ENCODE measurements at regions not wholly inside any gene's neighbourhood (a gene's known extent, or its start where the extent isn't known, plus 50 kb on each side); places are given as distances from the start of the nearest gene placed in this dataset.

GRCh38 chr10:88060762-88061161, 197.3 kb downstream of the PTEN start:
- DNase-seq, result no peak

DNA sequence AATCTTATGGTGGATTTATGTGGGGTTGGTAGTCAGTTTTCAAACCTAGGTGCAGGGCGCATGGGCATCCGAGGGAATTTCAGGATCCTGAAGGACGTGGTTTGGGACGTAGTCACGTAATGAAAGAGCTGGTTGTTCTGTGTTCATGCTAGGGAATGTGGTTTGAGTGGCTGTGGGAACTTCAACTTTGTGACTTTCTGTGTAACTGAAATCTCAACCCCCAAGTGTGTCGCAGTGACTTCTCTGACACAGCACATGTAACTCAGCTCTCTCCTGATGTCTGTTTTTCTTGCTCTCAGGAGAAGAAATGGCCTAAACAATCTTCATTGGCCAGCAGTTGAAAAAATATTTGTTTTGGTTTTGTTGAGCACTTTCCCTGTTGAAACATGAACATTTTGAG, 199.0 kb downstream of the PTEN start:
- DNase-seq, result no peak

DNA sequence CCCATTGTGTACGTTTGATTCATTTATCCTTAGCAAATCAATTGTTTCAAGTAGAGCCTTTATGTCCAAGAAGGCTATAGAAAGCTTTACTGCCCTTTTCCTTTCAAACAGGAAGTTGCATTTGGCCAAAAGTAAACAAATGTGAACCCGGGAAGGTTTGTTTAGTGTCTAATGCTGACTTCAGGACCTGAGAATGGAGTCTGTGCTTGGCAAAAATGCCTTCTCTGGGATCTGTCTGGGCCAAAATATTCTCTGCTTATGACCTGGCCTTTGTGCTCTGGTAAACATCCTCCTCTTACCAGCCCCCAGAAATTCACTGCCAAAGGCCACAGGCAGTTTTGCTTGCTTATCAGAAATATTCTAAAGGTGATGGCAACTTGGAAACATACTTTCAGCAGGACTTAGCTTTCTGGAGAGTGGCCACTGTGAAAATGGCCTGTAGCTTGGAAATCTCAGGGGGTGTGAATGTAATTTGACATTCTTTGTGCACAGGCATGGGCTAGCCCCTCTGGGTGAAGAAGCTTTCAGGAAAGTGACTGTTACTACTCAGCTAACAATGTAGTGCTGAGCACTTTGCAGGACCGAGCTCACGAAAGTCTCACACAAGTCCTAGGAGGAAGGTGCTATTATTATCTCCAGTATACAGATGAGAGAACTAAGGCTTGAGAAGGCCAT, 199.5 kb downstream of the PTEN start:
- peak; percentile 39 for DNase-seq

DNA sequence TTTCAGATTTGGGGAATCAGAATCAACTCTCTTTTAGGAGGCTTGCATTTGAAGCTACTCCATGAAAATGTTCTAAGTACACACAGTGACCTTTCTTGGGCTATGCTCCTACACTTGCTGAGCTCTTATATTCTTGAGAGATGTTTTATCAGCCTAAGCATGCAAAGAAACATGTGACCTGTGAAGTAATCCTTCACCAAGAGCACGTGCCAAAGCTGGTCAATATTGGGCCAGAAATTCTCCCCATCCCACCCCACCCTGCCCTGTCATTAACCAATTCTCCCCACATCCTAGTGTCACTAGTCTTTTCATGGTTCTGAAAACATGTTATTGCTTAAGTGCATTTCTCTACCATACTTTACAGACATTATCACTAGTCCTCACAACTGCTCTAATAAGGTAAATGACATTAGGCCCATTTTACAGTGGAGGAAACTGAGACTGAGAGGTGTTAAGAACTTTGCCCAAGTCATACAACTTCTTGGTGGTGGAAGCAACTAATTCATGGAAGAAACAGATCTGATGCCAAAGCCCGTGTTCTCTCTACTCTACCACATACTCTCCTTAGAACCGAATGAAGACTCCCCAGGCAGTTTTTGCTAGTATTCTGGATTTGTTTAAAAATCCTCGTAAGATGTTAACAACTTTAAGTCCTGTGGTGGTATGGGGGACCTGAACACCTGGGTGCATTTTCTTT, 200.6 kb downstream of the PTEN start:
- DNase-seq, result no peak

- peak; percentile 64 for DNase-seq
These were observed 201.4 kb downstream of the PTEN start for GRCh38 chr10:88064608-88065382.

- DNase-seq, result no peak
These were observed 202.1 kb downstream of the PTEN start for GRCh38 chr10:88065383-88066049.

DNA sequence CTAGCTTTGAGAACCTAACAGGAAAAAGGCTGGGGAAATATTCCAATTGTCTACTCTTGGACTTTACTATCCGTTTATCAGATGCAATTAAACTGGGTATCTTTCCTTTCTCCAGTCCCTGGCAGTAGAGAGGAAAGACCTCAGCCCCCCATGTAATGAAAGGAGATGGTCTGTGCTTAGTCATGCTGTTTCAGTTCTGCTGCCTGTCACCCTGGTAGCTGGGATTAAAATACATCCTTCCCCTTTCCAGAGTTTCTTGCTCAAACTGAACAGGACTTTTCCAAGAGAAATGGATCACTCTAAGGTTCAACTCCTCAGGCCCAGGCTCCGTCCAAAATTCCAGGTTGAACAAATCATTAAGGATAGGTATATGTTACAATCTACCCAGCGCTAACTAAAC, 202.9 kb downstream of the PTEN start:
- no peak for DNase-seq

- DNase-seq, result no peak
These were observed 203.5 kb downstream of the PTEN start for GRCh38 chr10:88066876-88067275.

DNA sequence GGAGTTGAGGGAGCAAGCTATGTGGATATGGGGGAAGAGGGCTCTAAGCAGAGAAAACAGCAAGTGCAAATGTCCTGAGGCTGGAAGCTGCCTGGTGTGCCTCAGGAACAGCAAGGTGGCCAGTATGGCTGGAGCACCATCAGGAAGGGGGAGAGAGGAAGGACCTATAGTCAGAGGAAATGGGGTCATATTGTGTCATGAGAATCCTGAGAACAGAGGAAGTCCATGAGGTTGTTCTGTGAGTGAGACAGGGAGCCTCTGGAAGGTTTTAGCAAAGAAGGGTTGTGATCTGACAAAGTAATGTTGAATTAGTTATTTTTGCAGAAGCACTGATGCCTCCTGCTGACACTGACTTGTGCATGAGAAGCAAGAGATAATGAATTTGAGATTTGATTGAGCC, 204.3 kb downstream of the PTEN start:
- DNase-seq, result no peak

- DNase-seq, result no peak
These were observed 205.9 kb downstream of the PTEN start for GRCh38 chr10:88069338-88069737.

- no peak for DNase-seq
These were observed 206.9 kb downstream of the PTEN start for GRCh38 chr10:88070080-88070880.

GRCh38 chr10:88071879-88072278, 208.5 kb downstream of the PTEN start:
- DNase-seq, result no peak

GRCh38 chr10:88073682-88074081, 210.3 kb downstream of the PTEN start:
- DNase-seq, result no peak

DNA sequence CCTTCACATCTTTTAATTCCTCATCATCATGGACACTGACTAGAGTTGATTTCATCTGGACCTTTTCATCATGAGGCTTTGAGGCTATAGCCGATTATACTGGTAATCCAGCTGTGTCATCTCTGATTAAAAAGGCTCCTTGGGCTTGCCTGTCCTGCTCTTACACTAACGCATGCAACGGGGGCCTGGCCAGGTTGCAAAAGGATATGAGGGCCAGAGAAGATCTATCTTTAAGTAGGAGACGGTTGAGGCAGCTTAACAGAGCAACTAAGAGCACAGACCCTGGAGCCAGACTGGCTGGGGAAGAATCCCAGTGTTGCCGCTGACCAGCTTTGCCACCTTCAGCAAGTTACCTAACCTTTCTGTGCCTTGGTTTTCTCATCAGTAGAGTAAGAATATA, 211.5 kb downstream of the PTEN start:
- DNase-seq, result no peak

DNA sequence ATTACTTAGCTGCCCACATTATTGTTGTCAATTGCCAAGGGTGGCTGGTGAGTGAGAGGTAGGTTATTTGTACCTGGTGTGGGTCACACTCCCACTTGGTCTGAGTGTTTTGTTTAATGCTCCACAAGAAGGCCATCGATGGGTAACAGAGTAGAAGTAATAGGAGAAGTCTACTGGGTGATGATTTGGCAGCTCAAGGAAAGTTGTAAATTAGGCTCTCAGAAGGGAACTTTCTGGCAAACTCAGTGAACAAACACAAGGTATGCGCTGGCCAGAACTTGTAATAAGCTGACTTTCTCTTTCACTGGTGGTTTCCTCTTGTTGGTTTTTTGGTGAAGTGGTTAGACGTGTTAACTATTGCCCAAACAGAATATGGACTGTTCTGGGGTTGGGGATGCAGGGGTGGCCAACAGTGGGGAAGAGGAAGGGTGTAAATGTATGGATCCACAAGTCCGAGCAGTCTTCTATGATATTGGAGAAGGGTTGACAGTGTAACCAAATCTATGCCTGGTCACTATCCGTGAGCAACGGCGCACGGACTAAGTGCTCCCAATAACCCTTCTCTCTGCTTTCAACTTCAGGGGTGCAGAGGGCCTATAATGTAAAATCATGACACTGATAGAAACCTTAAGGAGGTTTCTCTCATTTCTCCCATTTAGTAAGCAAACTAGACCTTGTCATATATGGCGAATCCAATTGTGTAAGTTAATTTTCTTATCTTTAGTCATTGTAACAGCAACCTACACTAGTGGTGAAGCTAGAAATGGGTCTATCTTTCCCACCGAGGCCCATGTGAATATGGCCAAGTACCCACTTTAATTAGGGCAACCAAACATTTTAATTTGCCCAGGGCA, 212.8 kb downstream of the PTEN start:
- no peak for DNase-seq

DNA sequence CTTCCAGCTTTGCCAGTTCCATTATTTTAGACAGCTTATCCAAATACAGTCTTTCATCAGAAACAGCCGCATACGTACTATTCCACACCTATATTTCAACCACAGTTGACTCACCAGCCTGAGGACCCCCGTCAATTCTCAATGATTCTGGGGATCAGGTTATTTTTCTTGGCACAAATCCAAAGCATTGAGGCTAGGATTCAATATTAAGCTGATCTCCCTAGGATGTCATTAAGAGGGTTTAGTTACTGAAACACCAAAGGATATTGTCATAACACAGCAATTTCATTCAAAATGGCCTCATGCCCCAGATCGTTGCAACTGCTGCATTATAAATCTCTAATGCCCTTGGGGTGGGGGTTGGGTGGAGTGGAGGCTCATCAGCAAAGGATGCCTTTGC, 214.6 kb downstream of the PTEN start:
- peak; percentile 58 for DNase-seq

DNA sequence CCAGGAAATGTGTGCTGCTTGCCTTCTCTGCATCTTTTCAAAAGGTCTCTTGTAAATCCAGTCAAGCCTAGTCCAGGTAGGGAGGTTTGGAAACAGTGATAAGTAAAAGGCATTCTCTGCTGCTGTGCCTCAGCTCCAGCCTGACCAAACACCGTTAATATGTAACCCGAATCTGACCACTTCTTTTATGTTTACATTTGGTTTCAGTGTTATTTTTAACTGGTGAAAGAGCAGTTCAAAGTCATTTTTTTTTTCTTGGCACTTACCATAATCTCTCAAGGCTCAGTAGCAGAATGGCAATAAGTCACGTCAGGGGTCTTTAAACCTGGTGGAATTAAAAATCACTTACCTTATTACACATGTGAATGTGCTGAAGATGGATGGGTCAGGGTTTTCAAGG, 216.8 kb downstream of the PTEN start:
- DNase-seq, result peak; percentile 48

GRCh38 chr10:88081457-88082054, 218.1 kb downstream of the PTEN start:
- DNase-seq, result peak; percentile 45

- DNase-seq, result peak; percentile 48
These were observed 219.0 kb downstream of the PTEN start for GRCh38 chr10:88082391-88082790.

- DNase-seq, result peak; percentile 74
These were observed 219.6 kb downstream of the PTEN start for GRCh38 chr10:88082806-88083596.

Measured in NCI-H69 (cell line).